Astrocyte of the spinal cord (primary cell): ENCODE measurements at regions not wholly inside any gene's neighbourhood (a gene's known extent, or its start where the extent isn't known, plus 50 kb on each side); places are given as distances from the start of the nearest gene placed in this dataset.

Source experiments
- DNase-seq: peaks from one replicate; pipeline ENCODE4 v3.0.0; 2011; ENCODE audit warnings: low read depth, low spot score
- H3K4me3 ChIP-seq: 2 replicates; pipeline ENCODE4 v1.5.1; 2011; ENCODE audit warnings: low read depth, mild to moderate bottlenecking, low read length, moderate library complexity
- CTCF ChIP-seq: IDR thresholded peaks from 2 replicates; pipeline ENCODE4 v1.5.1; 2012; ENCODE audit warnings: low read depth, mild to moderate bottlenecking, low read length, inconsistent platforms
- in situ Hi-C: cut with HindIII; loops from 2 replicates; pipeline ENCODE4 v1.10.0; 2017; ENCODE audit warnings: low sequenced_read_pairs

- no peak for TF ChIP-seq CTCF
- no peak for DNase-seq
- no peak overlapping the region for H3K4me3 ChIP-seq
- in situ Hi-C loops, result no loop called here
These were observed 387.4 kb upstream of the KIF2A start for GRCh38 chr5:61918611-61919010.

GRCh38 chr5:61919920-61920319 lies 386.1 kb upstream of the KIF2A start:
- H3K4me3 ChIP-seq, result no peak overlapping the region
- in situ Hi-C loops, result no loop called here
- no peak for DNase-seq
- no peak for TF ChIP-seq CTCF

GRCh38 chr5:61924251-61924650 lies 381.8 kb upstream of the KIF2A start:
- no peak for TF ChIP-seq CTCF
- H3K4me3 ChIP-seq, result no peak overlapping the region
- in situ Hi-C loops, result no loop called here
- no peak for DNase-seq

GRCh38 chr5:61926911-61927310 lies 379.1 kb upstream of the KIF2A start:
- no peak overlapping the region for H3K4me3 ChIP-seq
- no peak for DNase-seq
- in situ Hi-C loops, result no loop called here
- no peak for TF ChIP-seq CTCF

- no peak overlapping the region for H3K4me3 ChIP-seq
- no peak for TF ChIP-seq CTCF
- in situ Hi-C loops, result no loop called here
- DNase-seq, result no peak
These were observed 374.8 kb upstream of the KIF2A start for GRCh38 chr5:61931236-61931635.

- peak; percentile 55 for TF ChIP-seq CTCF
- in situ Hi-C loops, result no loop called here
- H3K4me3 ChIP-seq, result no peak overlapping the region
- peak; percentile 49 for DNase-seq
These were observed 372.0 kb upstream of the KIF2A start for GRCh38 chr5:61933787-61934626.
